Trophoblast cell (in vitro differentiated cells and primary cell): ENCODE measurements at regions not wholly inside any gene's neighbourhood (a gene's known extent, or its start where the extent isn't known, plus 50 kb on each side); places are given as distances from the start of the nearest gene placed in this dataset.

Experiments used
- DNase-seq, 2 donors: peaks; one replicate each; pipeline ENCODE4 v3.0.0-alpha.2; 2016
- H2AFZ ChIP-seq: 2 replicates; pipeline ENCODE4 v1.6.1; 2013; ENCODE audit warnings: low read length, moderate library complexity, mild to moderate bottlenecking; ENCODE audit not compliant: insufficient read depth, poor library complexity
- H2AK5ac ChIP-seq: 2 replicates; pipeline ENCODE4 v1.6.1; 2013; ENCODE audit warnings: mild to moderate bottlenecking, low read length
- H2BK120ac ChIP-seq: 2 replicates; pipeline ENCODE4 v1.6.1; 2013; ENCODE audit warnings: low read length, mild to moderate bottlenecking, moderate library complexity; ENCODE audit not compliant: insufficient read depth, poor library complexity
- H2BK12ac ChIP-seq: 2 replicates; pipeline ENCODE4 v1.6.1; 2013; ENCODE audit warnings: mild to moderate bottlenecking, low read length, moderate library complexity
- H2BK5ac ChIP-seq: 2 replicates; pipeline ENCODE4 v1.6.1; 2013; ENCODE audit warnings: low read length, low read depth, moderate library complexity, mild to moderate bottlenecking; ENCODE audit not compliant: poor library complexity
- H3K14ac ChIP-seq: 2 replicates; pipeline ENCODE4 v1.6.1; 2013; ENCODE audit warnings: mild to moderate bottlenecking, low read length
- H3K18ac ChIP-seq: 2 replicates; pipeline ENCODE4 v1.6.1; 2013; ENCODE audit warnings: mild to moderate bottlenecking, low read length
- H3K23ac ChIP-seq: 2 replicates; pipeline ENCODE4 v1.6.1; 2013; ENCODE audit warnings: low read length
- H3K27ac ChIP-seq: 2 replicates; pipeline ENCODE4 v1.5.1; 2013; ENCODE audit warnings: low read depth, mild to moderate bottlenecking, inconsistent platforms, low read length, moderate library complexity
- H3K27me3 ChIP-seq: 2 replicates; pipeline ENCODE4 v1.6.1; 2013; ENCODE audit warnings: inconsistent platforms, mild to moderate bottlenecking, low read length, moderate library complexity; ENCODE audit not compliant: insufficient read depth
- H3K36me3 ChIP-seq, 2 experiments: 1 replicate in 1 of 2; 2 replicates in 1 of 2; pipeline ENCODE4 v1.6.1; 2013; ENCODE audit warnings: low read length in 2 of 2, mild to moderate bottlenecking in 2 of 2, moderate library complexity in 1 of 2; ENCODE audit not compliant: insufficient read depth in 2 of 2, control insufficient read depth in 1 of 2
- H3K4ac ChIP-seq: 2 replicates; pipeline ENCODE4 v1.6.1; 2013; ENCODE audit warnings: low read depth, mild to moderate bottlenecking, low read length, moderate library complexity
- H3K4me1 ChIP-seq, 2 experiments: 1 replicate in 1 of 2; 2 replicates in 1 of 2; pipeline ENCODE4 v1.6.1; 2013; ENCODE audit warnings: low read length in 2 of 2, mild to moderate bottlenecking in 2 of 2, moderate library complexity in 1 of 2; ENCODE audit not compliant: insufficient read depth in 2 of 2, control insufficient read depth in 1 of 2
- H3K4me2 ChIP-seq: 2 replicates; pipeline ENCODE4 v1.6.1; 2013; ENCODE audit warnings: inconsistent platforms, mild to moderate bottlenecking, low read length, moderate library complexity
- H3K4me3 ChIP-seq: 2 replicates; pipeline ENCODE4 v1.5.1; 2013; ENCODE audit warnings: mild to moderate bottlenecking, low read depth, low read length, inconsistent platforms
- H3K79me1 ChIP-seq: one replicate; pipeline ENCODE4 v1.6.1; 2013; ENCODE audit warnings: low read length
- H3K79me2 ChIP-seq: 2 replicates; pipeline ENCODE4 v1.6.1; 2013; ENCODE audit warnings: low read length, mild to moderate bottlenecking; ENCODE audit not compliant: control insufficient read depth, insufficient read depth, poor library complexity
- H3K9ac ChIP-seq: 2 replicates; pipeline ENCODE4 v1.6.1; 2013; ENCODE audit warnings: mild to moderate bottlenecking, low read length
- H3K9me3 ChIP-seq: 2 replicates; pipeline ENCODE4 v1.6.1; 2013; ENCODE audit warnings: low read depth, mild to moderate bottlenecking, control low read depth, inconsistent platforms, low read length; ENCODE audit not compliant: insufficient read depth
- H4K12ac ChIP-seq: 2 replicates; pipeline ENCODE4 v1.6.1; 2013; ENCODE audit warnings: low read depth, mild to moderate bottlenecking, low read length, moderate library complexity
- H4K8ac ChIP-seq: 2 replicates; pipeline ENCODE4 v1.6.1; 2013; ENCODE audit warnings: low read depth, mild to moderate bottlenecking, low read length, moderate library complexity
- H4K91ac ChIP-seq: one replicate; pipeline ENCODE4 v1.6.1; 2013; ENCODE audit warnings: low read depth, mild to moderate bottlenecking, low read length, moderate library complexity
- WGBS: extraction: QIAGEN DNeasy Blood & Tissue Kit; methylation state at CpG from one replicate; pipeline ENCODE4 v1.1.7; 2013; ENCODE audit warnings: missing lambda C conversion rate; ENCODE audit not compliant: insufficient read length, insufficient coverage; ENCODE audit errors: extremely low coverage; 5-methylcytosine and 5-hydroxymethylcytosine counted together

DNA sequence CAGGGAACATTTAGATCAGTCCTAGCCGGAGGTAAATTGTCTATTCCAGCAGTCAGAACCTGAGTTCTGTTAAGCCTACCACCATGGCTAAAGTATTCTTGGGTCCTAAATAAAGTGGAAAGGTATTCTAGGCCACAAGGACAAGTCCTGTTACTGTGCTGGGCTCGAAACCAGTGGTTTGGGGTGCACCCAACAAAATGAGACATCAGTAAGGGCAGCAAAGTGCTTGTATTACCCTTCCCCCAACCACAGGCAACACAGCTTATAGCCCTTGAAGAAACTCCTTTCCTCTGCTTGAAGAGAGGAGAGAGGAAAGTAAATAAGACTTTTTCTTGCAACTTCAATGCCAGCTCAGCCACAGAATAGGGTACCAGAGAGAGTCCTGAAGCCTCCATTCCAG is 1345.6 kb downstream of the PCDH18 start:
- Histone ChIP-seq H3K79me2 (no peaks in the 10 kb centered on the region), H3K79me1 (no peaks in the 10 kb centered on the region), H2AK5ac (no peak overlapping the region), H4K8ac (no peak overlapping the region), H3K27me3 (no peaks in the 10 kb centered on the region), H3K18ac (no peak overlapping the region), H3K9me3 (no peaks in the 10 kb centered on the region), H4K12ac (no peak overlapping the region), H3K4me1 (no peaks in the 10 kb centered on the region), H2BK5ac (no peak overlapping the region), H3K9ac (no peak overlapping the region), H3K36me3 (no peaks in the 10 kb centered on the region), H2AFZ (no peak overlapping the region), H3K23ac (no peak overlapping the region), H3K14ac (no peak overlapping the region), H4K91ac (no peak overlapping the region), H3K4me2 (no peak overlapping the region), H2BK120ac (no peak overlapping the region), H3K4ac (no peak overlapping the region), H3K4me3 (no peak overlapping the region), H3K27ac (no peak overlapping the region), H2BK12ac (no peak overlapping the region)
- WGBS = no CpG with 5 or more reads among the region's 2 CpGs
- DNase-seq = no peak

DNA sequence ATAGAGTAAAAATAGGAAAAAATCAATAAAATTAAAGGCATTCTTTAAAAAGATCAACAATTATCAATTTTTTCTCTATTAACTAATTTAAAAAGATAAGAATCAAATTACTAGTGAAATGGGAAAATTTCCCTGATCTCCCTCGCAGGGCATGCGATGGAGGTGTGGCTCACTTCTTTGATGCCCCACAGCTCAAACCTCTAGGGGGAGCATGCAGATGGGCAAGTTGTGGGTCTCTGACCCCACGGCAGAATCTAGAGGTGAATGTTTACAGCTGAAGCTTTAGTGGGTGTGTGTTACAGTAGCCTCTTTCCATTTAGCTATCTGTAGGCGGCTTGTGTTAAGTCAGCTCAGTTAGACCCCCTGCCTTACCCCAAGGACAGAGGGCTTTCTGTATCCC is 1348.8 kb downstream of the PCDH18 start:
- Histone ChIP-seq H2AFZ (no peak overlapping the region), H4K8ac (no peak overlapping the region), H3K4me3 (no peak overlapping the region), H3K4me2 (no peak overlapping the region), H3K79me1 (no peaks in the 10 kb centered on the region), H2AK5ac (no peak overlapping the region), H3K4me1 (no peaks in the 10 kb centered on the region), H3K27ac (no peak overlapping the region), H3K27me3 (no peaks in the 10 kb centered on the region), H2BK120ac (no peak overlapping the region), H2BK5ac (no peak overlapping the region), H3K9me3 (no peaks in the 10 kb centered on the region), H3K79me2 (no peaks in the 10 kb centered on the region), H3K14ac (no peak overlapping the region), H4K91ac (no peak overlapping the region), H3K9ac (no peak overlapping the region), H3K23ac (no peak overlapping the region), H2BK12ac (no peak overlapping the region), H4K12ac (no peak overlapping the region), H3K4ac (no peak overlapping the region), H3K36me3 (no peaks in the 10 kb centered on the region), H3K18ac (no peak overlapping the region)
- DNase-seq = no peak
- no CpG with 5 or more reads among the region's 4 CpGs for WGBS

DNA sequence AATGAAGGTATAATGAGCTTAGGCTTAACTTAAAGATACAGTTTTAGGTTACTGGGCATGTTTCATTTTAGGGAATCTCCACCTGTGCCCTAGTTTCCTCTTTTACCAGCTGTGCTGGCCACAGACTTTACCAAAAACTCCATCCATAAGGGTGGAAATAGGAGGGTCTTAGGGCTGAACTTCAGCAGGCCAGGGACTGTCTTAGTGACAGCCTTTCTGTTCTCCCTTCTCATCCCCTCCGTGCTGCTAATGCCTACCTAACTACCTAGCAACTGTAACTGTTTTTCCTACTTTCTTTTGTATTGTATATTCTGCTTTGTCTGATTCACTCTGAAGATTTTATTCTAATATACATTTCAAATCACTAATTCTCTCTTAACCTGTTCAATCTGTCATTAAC is 1375.3 kb downstream of the PCDH18 start:
- no peaks in the 10 kb centered on the region for H3K36me3 ChIP-seq
- H2BK12ac ChIP-seq = no peak overlapping the region
- H4K12ac ChIP-seq = no peak overlapping the region
- H4K8ac ChIP-seq = no peak overlapping the region
- no peak overlapping the region for H3K9ac ChIP-seq
- H3K14ac ChIP-seq = no peak overlapping the region
- H3K27ac ChIP-seq = no peak overlapping the region
- H3K18ac ChIP-seq = no peak overlapping the region
- H3K4me1 ChIP-seq = no peaks in the 10 kb centered on the region
- no peaks in the 10 kb centered on the region for H3K79me2 ChIP-seq
- H2AFZ ChIP-seq = no peak overlapping the region
- no CpG with 5 or more reads among the region's 1 CpG for WGBS
- DNase-seq = no peak
- no peak overlapping the region for H3K4ac ChIP-seq
- no peak overlapping the region for H4K91ac ChIP-seq
- no peak overlapping the region for H2BK5ac ChIP-seq
- no peak overlapping the region for H3K23ac ChIP-seq
- H3K27me3 ChIP-seq = no peaks in the 10 kb centered on the region
- H2BK120ac ChIP-seq = no peak overlapping the region
- no peak overlapping the region for H3K4me3 ChIP-seq
- H2AK5ac ChIP-seq = no peak overlapping the region
- H3K9me3 ChIP-seq = no peaks in the 10 kb centered on the region
- H3K4me2 ChIP-seq = no peak overlapping the region
- H3K79me1 ChIP-seq = no peaks in the 10 kb centered on the region

DNA sequence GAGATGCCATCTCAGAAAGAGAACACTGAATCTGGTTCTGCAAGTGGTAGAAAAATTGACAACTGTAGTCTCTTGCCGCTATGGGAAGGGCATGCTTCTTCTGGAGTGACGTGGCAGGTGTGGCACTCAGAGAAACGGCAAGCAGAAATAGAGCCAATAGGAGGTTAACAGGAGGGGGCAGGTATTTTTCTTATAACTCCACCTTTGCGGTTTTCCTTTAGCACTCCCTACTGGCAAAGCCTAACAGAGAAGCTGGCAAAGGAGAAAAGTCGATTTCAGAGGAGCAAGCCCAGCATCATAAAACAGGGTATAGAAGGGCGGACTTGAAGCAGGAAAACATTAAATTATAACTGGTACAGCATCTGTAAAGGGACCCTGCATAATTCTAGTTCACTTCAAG is 1382.2 kb downstream of the PCDH18 start:
- no peaks in the 10 kb centered on the region for H3K79me1 ChIP-seq

More for the DNA sequence above, 1382.2 kb downstream of the PCDH18 start:
- DNase-seq = no peak
- peak overlapping the region; percentile 41 for H2AFZ ChIP-seq
- H2BK12ac ChIP-seq = no peak overlapping the region
- WGBS = no CpG with 5 or more reads among the region's 6 CpGs
- H3K14ac ChIP-seq = no peak overlapping the region
- H3K79me2 ChIP-seq = no peaks in the 10 kb centered on the region
- no peaks in the 10 kb centered on the region for H3K4me1 ChIP-seq
- H4K91ac ChIP-seq = no peak overlapping the region
- no peak overlapping the region for H3K18ac ChIP-seq
- H3K9me3 ChIP-seq = no peaks in the 10 kb centered on the region
- no peak overlapping the region for H3K9ac ChIP-seq
- no peaks in the 10 kb centered on the region for H3K36me3 ChIP-seq
- H4K8ac ChIP-seq = peak overlapping the region; percentile 70
- H2BK5ac ChIP-seq = no peak overlapping the region
- no peak overlapping the region for H3K23ac ChIP-seq
- H3K4me3 ChIP-seq = no peak overlapping the region
- no peak overlapping the region for H3K4me2 ChIP-seq
- H3K27ac ChIP-seq = no peak overlapping the region
- H2AK5ac ChIP-seq = no peak overlapping the region
- H3K27me3 ChIP-seq = no peaks in the 10 kb centered on the region
- no peak overlapping the region for H2BK120ac ChIP-seq
- H4K12ac ChIP-seq = no peak overlapping the region
- no peak overlapping the region for H3K4ac ChIP-seq
